ENCODE measurements at regions not wholly inside any gene's neighbourhood (a gene's known extent, or its start where the extent isn't known, plus 50 kb on each side); places are given as distances from the start of the nearest gene placed in this dataset.

DNA sequence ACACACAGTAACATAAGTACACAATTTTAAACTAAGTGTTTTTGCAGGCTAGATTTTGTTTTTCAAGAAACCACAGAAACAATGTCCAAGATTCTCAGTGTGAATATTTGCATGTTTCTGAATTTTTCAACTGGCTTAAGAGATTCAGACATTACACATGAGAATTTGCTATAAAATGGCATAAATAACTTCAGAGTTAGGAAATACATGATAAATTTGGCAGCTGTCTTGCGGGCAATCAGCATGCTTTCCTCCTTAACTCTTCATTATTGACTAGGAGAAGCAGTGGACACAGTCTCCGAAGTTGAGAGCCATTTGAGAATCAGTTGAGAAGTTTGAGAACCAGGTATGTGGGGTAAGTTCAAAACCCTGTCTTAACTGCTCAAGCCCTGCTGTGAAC lies 625.6 kb upstream of the SGO1 start:
- TF ChIP-seq, protein P1, sequence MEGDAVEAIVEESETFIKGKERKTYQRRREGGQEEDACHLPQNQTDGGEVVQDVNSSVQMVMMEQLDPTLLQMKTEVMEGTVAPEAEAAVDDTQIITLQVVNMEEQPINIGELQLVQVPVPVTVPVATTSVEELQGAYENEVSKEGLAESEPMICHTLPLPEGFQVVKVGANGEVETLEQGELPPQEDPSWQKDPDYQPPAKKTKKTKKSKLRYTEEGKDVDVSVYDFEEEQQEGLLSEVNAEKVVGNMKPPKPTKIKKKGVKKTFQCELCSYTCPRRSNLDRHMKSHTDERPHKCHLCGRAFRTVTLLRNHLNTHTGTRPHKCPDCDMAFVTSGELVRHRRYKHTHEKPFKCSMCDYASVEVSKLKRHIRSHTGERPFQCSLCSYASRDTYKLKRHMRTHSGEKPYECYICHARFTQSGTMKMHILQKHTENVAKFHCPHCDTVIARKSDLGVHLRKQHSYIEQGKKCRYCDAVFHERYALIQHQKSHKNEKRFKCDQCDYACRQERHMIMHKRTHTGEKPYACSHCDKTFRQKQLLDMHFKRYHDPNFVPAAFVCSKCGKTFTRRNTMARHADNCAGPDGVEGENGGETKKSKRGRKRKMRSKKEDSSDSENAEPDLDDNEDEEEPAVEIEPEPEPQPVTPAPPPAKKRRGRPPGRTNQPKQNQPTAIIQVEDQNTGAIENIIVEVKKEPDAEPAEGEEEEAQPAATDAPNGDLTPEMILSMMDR (IDR thresholded peaks at IDR 0.05) = no peak
- TF ChIP-seq POLR2A (IDR thresholded peaks at IDR 0.05) (no peak), POLR2AphosphoS5 (IDR thresholded peaks at IDR 0.05) (no peak)
